HG02623 (cell line): ENCODE measurements at regions not wholly inside any gene's neighbourhood (a gene's known extent, or its start where the extent isn't known, plus 50 kb on each side); places are given as distances from the start of the nearest gene placed in this dataset.

Experiments
- ATAC-seq: cut with Tn5 transposase; IDR thresholded peaks from one replicate; pipeline ENCODE4 v1.9.1; 2021; ENCODE audit warnings: moderate library complexity; ENCODE audit not compliant: unreplicated experiment

DNA sequence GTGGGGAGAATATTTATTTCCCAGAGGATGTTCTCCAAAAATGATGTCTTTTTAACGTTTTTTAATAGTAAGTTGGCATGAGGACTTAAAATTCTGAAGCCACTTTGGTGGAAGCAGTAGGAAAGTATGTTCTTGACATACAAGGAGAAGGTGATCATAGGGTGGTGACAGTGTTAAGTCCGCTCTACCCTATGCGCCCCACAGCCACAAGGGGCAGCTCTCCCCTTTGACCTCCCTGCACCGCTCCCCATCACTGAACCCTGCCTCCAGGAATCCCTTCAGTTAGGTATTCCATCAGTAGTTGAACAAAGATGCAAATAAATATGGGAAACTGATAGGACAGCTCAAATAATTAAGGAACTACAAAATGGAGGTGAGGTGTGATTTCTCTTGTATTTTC lies 111.4 kb downstream of the PLEKHG1 start:
- no peak for ATAC-seq

DNA sequence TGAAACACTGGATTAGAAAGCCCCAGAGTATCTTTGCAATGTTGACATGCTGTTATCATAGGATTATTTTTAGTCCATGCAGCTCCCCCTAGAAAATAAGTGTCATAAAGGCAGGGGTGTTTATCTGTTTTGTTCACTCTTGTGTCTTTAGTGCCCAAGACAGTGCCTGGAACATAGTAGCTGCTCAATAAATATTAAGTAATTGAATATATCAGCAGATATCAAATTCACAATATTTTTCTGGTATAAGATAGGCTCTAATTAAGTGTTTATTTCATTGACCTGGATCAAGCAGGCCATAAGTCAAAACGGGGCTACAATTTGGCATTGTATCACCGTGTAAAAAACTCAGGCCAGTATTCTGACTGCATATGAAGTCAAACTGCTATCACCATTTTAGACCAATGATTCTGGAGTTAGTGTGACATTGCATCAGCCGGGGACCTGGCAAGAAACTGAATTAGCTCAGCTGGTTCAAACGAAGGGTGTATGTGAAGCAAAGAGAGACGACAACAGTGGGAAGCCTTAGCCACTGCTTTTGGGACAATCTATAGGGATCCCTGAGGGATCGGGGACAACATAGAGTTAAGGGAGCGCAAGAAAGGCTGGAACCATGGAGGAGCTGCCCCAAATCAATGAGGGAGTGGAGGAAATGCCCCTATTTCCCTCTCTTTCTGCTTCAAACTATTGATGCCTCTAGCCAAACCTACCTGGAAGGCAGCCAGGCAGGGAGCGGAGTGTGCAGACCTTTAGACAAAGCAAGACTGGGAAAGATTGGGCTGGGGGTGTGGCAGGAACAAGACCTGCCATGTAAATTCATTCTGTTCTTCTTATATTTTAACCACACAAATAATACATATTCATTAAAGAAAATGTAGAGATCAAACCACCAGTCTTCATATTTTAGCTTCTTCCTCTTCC lies 112.2 kb downstream of the PLEKHG1 start:
- ATAC-seq = no peak

DNA sequence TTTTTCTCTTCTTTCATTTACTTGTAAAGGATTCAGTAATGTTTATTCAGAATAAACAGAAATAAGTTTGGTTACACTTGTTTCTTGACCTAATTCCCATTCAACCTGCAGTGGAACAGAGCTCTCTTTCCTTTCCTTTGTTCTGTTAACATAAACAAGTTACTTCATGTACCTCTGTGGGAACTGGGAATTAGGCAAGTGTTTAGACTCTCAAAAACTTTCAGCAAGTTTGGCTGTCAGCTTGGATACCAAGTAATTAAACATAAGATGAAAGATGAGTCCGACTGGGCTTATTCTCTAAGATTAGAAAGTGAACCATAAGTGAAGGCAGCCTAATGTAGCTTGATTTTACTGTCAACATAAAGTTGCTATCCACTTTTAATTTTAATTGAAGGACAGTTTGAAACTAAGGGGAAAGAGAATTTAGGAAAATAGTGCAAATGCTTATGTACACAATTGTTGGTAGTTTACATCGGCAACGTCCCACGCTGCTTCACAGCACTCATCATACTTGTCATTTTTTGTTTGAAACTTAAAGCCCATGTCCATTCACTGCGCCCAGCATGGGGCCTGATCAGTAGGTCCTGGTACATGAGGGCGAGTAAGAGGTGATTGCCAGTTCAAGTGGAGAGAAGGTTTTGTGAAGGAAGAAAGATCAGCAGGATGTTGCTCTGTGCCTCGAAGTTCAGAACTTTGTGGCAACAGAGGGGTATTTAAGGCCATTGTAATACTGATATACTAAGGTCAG lies 113.0 kb downstream of the PLEKHG1 start:
- ATAC-seq = no peak

DNA sequence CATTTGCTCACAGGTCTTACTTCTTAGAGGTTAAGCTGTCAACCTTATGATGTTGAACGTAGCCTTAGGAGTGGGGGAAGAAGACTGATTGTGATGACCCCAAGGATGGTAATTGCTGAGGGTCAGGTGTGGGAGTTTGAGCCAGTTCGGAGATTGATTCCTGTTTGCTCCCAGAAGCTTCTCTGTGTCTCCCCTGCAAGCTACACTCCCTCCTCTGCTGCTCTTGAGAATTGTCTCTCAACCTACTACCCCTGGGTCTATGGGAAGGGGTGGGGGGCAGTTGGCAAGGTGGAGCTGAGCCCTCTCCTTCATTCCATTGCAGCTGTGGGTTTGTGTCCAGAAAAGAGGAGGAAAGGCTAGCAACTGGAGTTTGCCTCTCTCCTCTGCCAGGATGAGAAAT lies 113.8 kb downstream of the PLEKHG1 start:
- no peak for ATAC-seq

DNA sequence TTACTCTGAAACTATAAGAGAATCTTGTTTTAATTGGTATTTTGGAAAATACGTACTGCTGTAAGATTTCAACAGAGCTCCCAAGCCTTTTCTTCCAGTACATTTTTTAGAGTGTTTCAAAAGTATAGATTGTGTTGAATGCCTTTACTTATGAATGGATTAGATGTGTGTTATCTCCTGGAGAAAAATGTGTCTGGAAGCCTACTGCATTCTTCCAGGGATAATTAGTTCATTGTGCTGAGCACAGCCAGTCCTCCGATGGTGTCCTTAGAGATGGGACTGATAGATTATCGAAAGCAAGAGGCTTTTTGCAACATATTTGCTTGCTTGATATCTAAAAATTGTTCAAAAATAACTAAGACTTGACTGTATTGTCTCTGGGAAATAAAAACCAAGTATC lies 114.2 kb downstream of the PLEKHG1 start:
- no peak for ATAC-seq

DNA sequence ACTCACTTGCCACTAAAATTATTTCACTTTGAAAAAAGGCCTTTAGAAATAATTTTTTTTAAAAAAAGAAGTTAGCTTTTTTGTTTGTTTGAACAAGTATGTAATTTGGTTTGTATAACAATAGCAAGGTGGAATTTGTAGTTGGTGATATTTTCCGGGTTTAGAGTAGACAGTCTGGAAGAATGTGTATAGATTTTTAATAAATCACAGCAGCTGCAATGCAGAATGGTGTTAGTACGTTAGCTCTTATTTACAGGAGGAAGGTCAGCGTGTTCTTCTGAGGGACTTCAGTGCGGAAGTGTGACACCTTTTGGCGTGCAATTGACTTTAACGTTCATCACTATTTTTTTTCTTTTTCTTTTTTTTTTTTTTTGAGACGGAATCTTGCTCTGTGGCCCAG lies 115.4 kb downstream of the PLEKHG1 start:
- ATAC-seq = no peak

DNA sequence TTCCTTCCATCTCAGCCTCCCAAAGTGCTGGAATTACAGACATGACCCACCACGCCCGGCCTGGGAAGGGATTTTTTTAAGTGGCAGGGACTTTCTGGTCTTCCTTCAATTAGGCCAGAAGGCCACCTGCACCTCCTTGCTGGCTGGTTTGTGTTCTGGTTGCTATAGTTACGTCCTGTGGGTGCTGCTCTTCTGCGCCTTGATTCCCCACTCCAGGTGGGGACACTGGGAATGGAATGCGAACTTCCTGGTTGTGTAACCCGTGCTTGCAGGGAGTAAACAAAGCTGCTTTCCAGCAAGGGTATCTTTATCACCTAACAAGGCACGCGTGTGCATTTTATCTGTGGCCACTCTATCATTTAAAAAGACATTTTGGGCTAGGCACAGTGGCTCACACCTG lies 117.7 kb downstream of the PLEKHG1 start:
- no peak for ATAC-seq

DNA sequence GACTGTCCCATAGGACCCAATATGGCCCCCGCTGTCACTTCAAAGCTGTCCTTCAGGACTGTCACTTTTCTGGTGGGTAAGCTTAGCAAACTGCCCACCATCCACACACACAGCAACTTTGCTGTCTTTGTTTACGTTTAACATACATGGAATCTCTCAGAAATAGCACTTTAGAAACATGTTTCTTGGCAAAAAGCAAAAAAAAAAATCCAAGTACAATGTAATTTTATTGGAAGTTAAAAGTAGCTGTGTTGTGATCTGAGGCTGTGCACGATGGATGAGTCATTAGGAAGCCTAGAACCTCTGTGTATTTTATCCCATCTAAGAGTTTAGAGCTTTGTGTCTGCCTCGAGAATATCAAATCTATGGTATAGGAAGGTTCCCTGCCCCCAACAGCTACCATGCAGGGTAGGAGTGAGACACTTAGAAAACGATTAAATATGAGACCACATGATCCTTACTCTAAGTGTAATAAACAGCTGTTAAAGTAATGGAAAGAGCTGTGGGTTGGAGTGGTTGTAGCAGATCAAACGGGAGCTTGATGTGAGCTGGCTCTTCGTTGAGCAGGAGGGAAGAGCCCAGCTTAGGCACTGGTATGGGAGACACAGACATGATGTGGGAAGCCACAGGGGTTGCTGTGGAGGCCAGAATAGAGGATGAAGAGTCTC lies 119.5 kb downstream of the PLEKHG1 start:
- ATAC-seq = no peak

DNA sequence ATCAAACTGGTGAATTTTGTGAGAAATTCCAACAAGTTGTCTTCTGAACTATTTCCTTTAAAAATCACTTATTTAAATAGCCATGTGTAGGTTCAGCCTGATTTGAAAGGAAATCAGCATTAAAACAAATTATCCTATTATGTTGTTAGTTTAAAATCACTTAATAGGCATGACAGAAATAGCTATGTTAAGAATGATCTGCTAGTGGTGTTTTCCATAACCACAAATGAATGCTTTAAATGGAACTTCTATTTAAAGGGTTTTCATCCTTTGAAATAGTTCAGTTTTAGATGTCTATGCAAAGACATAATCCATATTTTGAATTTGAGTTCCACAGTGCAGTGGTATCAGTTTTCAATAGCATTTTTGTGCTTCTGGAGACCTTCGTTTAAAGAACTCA lies 120.1 kb downstream of the PLEKHG1 start:
- ATAC-seq = no peak

DNA sequence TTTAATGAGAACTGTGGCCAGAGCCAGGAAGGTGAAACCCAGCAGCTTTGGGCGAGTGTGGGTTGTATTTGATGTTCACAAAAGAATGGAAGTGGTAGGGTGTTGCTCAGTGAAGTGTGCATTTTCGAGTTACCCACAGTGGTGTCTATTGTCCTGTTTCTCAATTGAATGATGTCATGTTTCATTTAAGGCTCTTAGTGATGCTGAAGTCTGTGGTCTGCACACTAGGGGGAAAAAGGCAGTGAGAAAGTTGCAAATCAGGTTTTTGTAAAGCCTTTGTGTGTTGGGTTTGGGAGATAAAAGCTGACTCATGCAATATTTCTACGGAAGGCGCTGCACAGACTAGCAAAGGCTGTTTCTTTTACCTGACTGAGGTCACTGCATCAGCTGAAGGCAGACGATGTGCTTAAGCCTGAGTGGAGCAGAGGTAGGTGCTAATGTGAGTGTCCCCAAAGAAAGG lies 121.1 kb downstream of the PLEKHG1 start:
- ATAC-seq = peak; percentile 99

DNA sequence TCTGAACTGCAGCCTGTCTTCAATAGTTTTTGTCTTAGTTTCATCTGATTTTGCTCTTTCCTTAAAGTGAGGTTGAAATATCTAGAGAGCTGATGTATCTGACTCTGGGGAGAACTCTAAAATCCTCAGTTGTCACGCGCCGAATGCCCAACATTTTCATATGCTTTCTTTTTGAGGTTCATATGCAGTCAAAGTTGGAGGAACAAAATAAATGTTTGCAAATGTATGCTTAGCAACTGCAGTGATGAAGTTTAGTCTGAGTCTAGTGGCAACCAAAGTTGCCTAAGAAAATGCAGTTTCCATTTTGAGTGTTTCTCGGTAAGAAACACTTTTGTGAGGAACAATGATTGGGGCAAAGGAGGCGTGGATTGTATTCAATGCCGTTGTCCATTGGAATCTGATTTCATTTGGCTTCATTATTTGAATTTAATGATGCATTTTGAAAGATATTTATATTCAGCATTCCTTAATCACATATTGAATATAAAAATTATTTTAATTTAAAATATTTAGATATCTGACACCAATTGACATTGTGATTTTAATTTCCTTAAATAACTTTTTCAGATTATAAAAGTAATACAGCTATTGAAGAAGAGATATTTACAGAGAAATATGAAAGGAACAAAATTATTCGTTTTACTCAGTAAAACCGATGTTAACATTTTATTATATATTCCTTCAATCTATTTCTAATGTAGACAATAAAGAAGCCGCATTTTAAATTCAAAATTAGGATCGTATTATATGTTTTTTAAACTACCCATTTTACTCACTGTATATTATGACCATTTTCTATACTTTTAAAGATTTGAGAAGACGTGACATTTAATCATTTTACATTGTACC lies 122.0 kb downstream of the PLEKHG1 start:
- no peak for ATAC-seq

DNA sequence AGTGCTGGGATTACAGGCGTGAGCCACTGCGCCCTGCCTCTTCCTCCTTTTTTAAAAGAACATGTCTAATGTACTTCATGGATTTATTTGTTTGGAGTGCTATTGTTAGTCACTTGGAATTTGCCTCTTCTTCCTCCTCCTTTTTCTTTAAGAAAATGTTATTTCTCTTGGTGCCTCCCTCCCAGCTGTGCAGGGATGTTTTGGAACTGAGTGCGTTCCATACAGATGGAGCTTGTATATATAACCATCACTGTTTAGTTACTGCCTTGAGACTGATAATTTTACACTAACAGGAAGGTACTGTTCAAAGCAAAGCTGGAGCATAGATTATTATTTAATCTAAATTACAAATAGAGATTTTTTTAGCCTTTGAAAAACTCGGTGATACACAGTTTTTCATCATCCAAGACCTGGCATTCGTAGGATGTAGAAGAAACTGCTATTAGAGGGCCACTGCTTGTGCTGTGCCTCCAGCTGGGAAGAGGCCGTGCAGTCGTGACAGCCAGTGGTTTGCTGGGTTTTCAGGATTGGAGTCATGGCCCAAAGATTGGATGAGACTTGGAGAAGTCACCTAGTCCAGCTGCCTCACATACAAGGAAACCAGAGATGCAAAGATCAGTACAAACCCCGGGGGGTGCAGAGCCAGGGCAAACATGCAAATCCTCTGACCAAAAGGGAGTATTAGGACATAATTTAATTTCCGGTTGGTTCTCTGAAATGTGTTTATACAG lies 123.1 kb downstream of the PLEKHG1 start:
- no peak for ATAC-seq

DNA sequence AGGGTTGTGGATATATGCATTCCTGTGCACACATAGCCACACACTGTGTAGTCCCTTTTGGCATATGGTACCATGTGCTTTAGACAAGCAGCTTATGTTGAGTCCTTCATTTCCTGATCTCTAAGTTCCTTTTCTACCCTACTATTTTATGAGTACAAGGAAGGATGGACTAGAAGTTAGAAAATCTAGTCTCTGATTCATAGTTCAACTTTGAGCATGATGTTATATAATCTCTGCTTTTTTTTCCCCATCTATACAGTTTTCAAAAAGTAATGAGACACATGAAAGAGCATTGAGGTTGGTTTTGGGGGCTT lies 123.6 kb downstream of the PLEKHG1 start:
- no peak for ATAC-seq

DNA sequence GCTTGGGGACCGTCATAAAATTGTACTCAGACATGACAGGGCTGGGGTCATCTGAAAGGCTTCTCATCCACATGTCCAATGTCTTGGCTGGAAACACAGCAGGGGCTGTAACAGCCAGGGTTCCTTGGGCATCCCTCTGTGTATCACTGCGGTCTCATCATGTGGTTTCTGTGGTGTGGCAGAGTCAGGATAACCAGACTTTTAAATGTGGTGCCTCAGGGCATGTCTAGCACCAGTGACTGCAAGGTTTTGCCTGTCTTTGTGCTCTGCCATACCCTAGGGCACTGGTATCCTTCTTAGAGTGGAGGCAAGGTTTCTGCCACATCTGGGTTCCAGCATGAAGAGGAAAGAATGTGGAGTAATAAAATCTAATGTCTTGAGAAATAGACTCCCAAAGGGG lies 124.2 kb downstream of the PLEKHG1 start:
- ATAC-seq = no peak

DNA sequence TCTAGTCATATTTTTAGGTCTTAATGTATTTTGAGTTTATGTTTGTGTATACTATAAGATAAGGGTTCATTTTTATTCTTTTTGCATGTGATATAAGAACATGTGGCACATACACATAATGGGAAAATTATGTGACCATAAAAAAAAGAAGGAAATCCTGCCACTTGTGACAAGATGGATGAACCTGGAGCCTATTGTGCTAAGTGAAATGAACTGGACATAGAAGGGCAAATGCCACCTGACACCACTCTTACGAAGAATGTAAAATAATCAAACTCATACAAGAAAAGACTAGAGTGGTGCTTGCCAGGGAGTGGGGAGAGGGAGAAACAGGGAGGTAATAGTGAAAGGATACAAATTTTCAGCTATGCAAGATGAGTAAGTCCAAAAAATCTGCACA lies 126.1 kb downstream of the PLEKHG1 start:
- ATAC-seq = no peak

DNA sequence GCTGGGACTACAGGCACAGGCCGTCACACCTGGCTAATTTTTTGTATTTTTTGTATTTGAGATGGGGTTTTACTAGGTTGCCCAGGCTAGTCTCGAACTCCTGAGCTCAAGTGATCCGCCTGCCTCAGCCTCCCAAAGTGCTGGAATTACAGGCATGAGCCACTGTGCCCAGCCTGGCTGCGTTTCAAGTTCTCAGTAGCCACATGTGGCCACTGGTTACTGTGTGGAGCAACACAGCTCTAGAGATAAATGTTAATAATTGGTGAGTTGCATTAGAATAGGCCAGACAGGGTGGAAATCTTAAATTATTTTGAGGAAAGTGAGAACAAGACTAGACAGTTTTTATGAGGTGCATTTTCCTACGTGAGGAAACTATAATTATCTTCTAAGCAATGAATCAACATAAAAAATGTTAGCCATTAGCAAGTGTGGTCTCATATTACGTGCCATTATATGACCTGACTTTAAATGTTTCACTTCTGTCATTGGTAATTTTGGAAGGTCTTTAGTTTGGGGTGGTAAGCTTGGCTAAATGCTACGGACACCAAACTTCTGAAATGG lies 129.6 kb downstream of the PLEKHG1 start:
- no peak for ATAC-seq

DNA sequence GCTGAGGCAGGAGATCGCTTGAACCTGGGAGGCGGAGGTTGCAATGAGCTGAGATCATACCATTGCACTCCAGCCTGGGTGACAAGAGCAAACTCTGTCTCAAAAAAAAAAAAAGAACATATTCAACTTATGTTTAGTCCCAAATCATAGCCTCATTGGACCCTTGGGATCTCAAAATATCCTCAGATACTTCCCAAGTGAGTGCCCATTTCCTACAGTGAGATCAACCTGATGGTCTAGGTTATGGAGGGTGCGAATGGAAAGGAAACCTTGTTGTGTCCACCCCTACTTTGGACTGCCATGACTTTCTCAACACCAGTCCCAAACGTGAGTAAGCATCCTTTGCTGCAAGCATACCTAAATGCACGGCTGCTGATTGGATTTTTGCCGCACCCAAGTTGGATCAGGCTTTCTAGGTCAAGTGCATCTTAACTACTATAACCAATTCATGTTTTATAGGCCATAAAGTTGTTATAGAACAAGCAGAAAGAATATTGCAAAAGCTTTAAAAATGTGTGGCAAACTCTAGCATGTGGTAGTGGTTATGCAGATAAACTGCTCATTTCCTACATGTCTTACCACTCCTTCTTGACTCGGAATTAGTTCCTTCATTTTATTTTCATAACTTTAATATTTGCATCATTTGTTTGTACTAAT lies 131.2 kb downstream of the PLEKHG1 start:
- ATAC-seq = no peak

DNA sequence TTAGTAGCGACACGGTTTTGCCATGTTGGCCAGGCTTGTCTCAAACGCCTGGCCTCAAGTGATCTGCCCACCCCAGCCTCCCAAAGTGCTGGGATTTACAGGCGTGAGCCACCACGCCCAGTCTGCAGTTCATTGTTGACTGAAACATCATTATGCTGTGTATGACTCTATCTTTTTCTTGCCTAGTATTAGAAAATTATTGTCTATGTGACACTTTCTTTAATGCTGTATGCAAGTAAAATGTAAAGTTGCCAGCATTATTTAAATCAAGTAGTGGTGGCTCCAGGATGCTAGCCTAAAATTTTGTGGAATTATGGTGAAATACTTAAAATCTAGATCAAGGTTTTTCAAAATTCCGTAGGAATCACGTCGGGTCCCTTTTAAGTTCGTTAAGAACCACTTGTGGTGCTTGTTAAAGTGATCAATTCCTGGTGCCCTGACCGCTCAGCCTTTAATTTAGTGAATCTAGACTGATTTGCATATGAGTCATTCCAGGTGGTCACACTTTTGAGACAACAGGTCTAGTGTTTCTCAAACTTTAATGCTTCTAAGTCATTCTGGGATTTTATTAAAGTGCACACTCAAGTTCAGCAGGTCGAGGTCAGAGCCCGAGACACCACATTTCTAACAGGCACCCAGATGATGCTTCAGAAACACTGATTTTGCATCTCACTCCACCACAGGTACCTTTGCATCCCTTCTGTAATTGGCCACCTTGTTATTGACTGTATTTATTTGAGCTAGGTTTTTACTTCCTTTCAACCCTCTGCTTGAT lies 132.6 kb upstream of the MTHFD1L start:
- ATAC-seq = no peak

DNA sequence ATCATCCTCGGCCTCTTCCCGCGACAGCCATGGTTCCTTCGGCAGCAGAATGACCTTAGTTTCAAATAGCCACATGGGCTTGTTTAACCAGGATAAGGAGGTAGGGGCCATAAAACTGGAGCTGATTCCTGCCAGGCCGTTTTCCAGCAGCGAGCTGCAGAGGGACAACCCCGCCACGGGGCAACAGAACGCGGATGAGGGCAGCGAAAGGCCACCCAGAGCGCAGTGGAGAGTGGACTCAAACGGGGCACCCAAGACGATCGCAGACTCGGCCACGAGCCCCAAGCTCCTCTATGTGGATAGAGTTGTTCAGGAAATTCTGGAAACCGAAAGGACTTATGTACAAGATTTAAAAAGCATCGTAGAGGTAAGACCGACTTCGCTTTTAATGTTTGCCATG lies 131.8 kb upstream of the MTHFD1L start:
- ATAC-seq = no peak
